Lower leg skin (tissue), 4 donors: ENCODE measurements at regions not wholly inside any gene's neighbourhood (a gene's known extent, or its start where the extent isn't known, plus 50 kb on each side); places are given as distances from the start of the nearest gene placed in this dataset.

Experiments used
- DNase-seq, 2 donors: peaks; one replicate each; pipeline ENCODE4 v3.0.0-alpha.2; 2019; ENCODE audit warnings: low spot score in 2 of 2
- H3K4me3 ChIP-seq: fragments of 200-600 bp; sonication (generic); 2 replicates; pipeline ENCODE4 v1.5.1; 2017; ENCODE audit warnings: mild to moderate bottlenecking, low read depth; ENCODE audit not compliant: poor library complexity, severe bottlenecking
- CTCF ChIP-seq, 3 donors: fragments of 450-650 bp; IDR thresholded peaks; one replicate each; pipeline ENCODE4 v1.5.1; 2016; ENCODE audit warnings: antibody characterized with exemption in 3 of 3, mild to moderate bottlenecking in 3 of 3, moderate library complexity in 2 of 3
- POLR2A ChIP-seq, 2 donors: fragments of 450-650 bp; IDR thresholded peaks; one replicate each; pipeline ENCODE4 v1.6.1; 2016 to 2017; ENCODE audit warnings: antibody characterized with exemption in 2 of 2, mild to moderate bottlenecking in 1 of 2, moderate library complexity in 1 of 2
- WGBS, 2 donors: methylation state at CpG; one replicate each; pipeline ENCODE4 v1.1.5; 2018; 5-methylcytosine and 5-hydroxymethylcytosine counted together
- intact Hi-C: fragments of 100-400 bp; cut with DNase I; formaldehyde crosslinking; loops from one replicate; pipeline ENCODE4 v1.15.0; 2023; ENCODE audit warnings: low total_unique reads

GRCh38 chr5:28046596-28046995, 1008.2 kb upstream of the CDH9 start:
- TF ChIP-seq CTCF (IDR thresholded peaks at IDR 0.05) (no peak), POLR2A (IDR thresholded peaks at IDR 0.05) (no peak)
- DNase-seq: no peak
- WGBS, 2 donors: 49 to 52% methylated on average over 1 of the region's 1 CpG
- no peak overlapping the region for H3K4me3 ChIP-seq
- intact Hi-C loops: no loop called here

GRCh38 chr5:28027851-28028250, 989.5 kb upstream of the CDH9 start:
- no peak overlapping the region for H3K4me3 ChIP-seq
- intact Hi-C loops: no loop called here

GRCh38 chr5:28017178-28017577, 978.8 kb upstream of the CDH9 start:
- intact Hi-C loops: no loop called here
- TF ChIP-seq CTCF (IDR thresholded peaks at IDR 0.05) (no peak), POLR2A (IDR thresholded peaks at IDR 0.05) (no peak)
- no peak overlapping the region for H3K4me3 ChIP-seq
- DNase-seq: no peak
- 74 to 87% methylated on average over 1 of the region's 1 CpG for WGBS, 2 donors

More at GRCh38 chr5:28027851-28028250, 989.5 kb upstream of the CDH9 start:
- WGBS, 2 donors: 77 to 90% methylated on average over 1 of the region's 1 CpG
- no peak for TF ChIP-seq POLR2A (IDR thresholded peaks at IDR 0.05)
- no peak for DNase-seq

GRCh38 chr5:28014779-28015178, 976.4 kb upstream of the CDH9 start:
- no peak overlapping the region for H3K4me3 ChIP-seq
- intact Hi-C loops: no loop called here
- 67 to 69% methylated on average over 3 of the region's 3 CpGs for WGBS, 2 donors
- DNase-seq: no peak
- TF ChIP-seq CTCF (IDR thresholded peaks at IDR 0.05) (no peak), POLR2A (IDR thresholded peaks at IDR 0.05) (no peak)

GRCh38 chr5:28012538-28012937, 974.2 kb upstream of the CDH9 start:
- 91 to 92% methylated on average over 5 of the region's 5 CpGs for WGBS, 2 donors
- TF ChIP-seq POLR2A (IDR thresholded peaks at IDR 0.05): no peak

GRCh38 chr5:28009576-28009975, 971.2 kb upstream of the CDH9 start:
- intact Hi-C loops: no loop called here
- no peak for DNase-seq
- 47 to 61% methylated on average over 2 of the region's 2 CpGs for WGBS, 2 donors
- no peak overlapping the region for H3K4me3 ChIP-seq
- no peak for TF ChIP-seq CTCF (IDR thresholded peaks at IDR 0.05)
- TF ChIP-seq POLR2A (IDR thresholded peaks at IDR 0.05): no peak

More at GRCh38 chr5:28012538-28012937, 974.2 kb upstream of the CDH9 start:
- DNase-seq: no peak
- intact Hi-C loops: no loop called here
- H3K4me3 ChIP-seq: no peak overlapping the region

GRCh38 chr5:27996665-27997064, 958.3 kb upstream of the CDH9 start:
- 60 to 81% methylated on average over 1 of the region's 1 CpG for WGBS, 2 donors
- DNase-seq: no peak
- TF ChIP-seq CTCF (IDR thresholded peaks at IDR 0.05): no peak
- TF ChIP-seq POLR2A (IDR thresholded peaks at IDR 0.05): no peak
- intact Hi-C loops: no loop called here
- H3K4me3 ChIP-seq: no peak overlapping the region
